A673 (cell line): ENCODE measurements at regions not wholly inside any gene's neighbourhood (a gene's known extent, or its start where the extent isn't known, plus 50 kb on each side); places are given as distances from the start of the nearest gene placed in this dataset.

Experiments used
- CTCF ChIP-seq: fragments of 300-800, 200-600 bp; sonication (generic); conservative IDR thresholded peaks from 2 replicates; pipeline ENCODE4 v1.5.1; 2017; ENCODE audit warnings: low read depth, mild to moderate bottlenecking, antibody characterized with exemption, low read length, moderate library complexity, mixed read lengths
- EZH2 ChIP-seq: fragments of 200-600 bp; sonication (generic); IDR thresholded peaks from 2 replicates; pipeline ENCODE4 v1.6.1; 2017; ENCODE audit warnings: borderline replicate concordance, low read depth, mild to moderate bottlenecking, mixed read lengths, antibody characterized with exemption, low read length; ENCODE audit not compliant: poor library complexity, severe bottlenecking

- TF ChIP-seq CTCF (no peak), EZH2 (no peak)
Observed at GRCh38 chr12:66065641-66066136, 64.9 kb downstream of the LLPH start.
